DND-41 (cell line): ENCODE measurements at regions not wholly inside any gene's neighbourhood (a gene's known extent, or its start where the extent isn't known, plus 50 kb on each side); places are given as distances from the start of the nearest gene placed in this dataset.

Experiments
- ATAC-seq: fragments of 200-7000 bp; cut with Tn5 transposase; 3 replicates; pipeline ENCODE4 v1.9.1; 2021; ENCODE audit warnings: low read depth; ENCODE audit not compliant: insufficient read depth
- DNase-seq: peaks from one replicate; pipeline ENCODE4 v3.0.0-alpha.2; 2020
- H2AFZ ChIP-seq: 2 replicates; pipeline ENCODE4 v1.6.0; 2012; ENCODE audit warnings: low read depth, low read length
- H3K27ac ChIP-seq: 2 replicates; pipeline ENCODE4 v1.5.1; 2012; ENCODE audit warnings: low read length, inconsistent platforms
- H3K27me3 ChIP-seq: fragments of 200-600 bp; sonication (generic); 2 replicates; pipeline ENCODE4 v1.6.0; 2012; ENCODE audit warnings: low read length, mild to moderate bottlenecking, inconsistent platforms; ENCODE audit not compliant: insufficient read depth, poor library complexity
- H3K36me3 ChIP-seq: 2 replicates; pipeline ENCODE4 v1.5.1; 2012; ENCODE audit warnings: low read length, inconsistent platforms; ENCODE audit not compliant: insufficient read depth
- H3K4me1 ChIP-seq: 2 replicates; pipeline ENCODE4 v1.5.1; 2012; ENCODE audit warnings: mild to moderate bottlenecking, low read length; ENCODE audit not compliant: insufficient read depth
- H3K4me2 ChIP-seq: 2 replicates; pipeline ENCODE4 v1.6.0; 2012; ENCODE audit warnings: mild to moderate bottlenecking, moderate library complexity, low read length, inconsistent platforms; ENCODE audit not compliant: insufficient read depth
- H3K4me3 ChIP-seq, 2 experiments: fragments of 200-600 bp in 1 of 2; shearing (Covaris generic) in 1 of 2; 2 replicates each; pipeline ENCODE4 v1.5.1; 2012 to 2016; ENCODE audit warnings: inconsistent platforms in 2 of 2, low read length in 2 of 2, mild to moderate bottlenecking in 2 of 2, low read depth in 1 of 2, moderate library complexity in 1 of 2
- H3K79me2 ChIP-seq: 2 replicates; pipeline ENCODE4 v1.6.0; 2012; ENCODE audit warnings: low read length, inconsistent platforms; ENCODE audit not compliant: insufficient read depth
- H3K9ac ChIP-seq: 2 replicates; pipeline ENCODE4 v1.6.0; 2012; ENCODE audit warnings: low read depth, mild to moderate bottlenecking, inconsistent platforms, low read length, moderate library complexity
- H3K9me3 ChIP-seq: 2 replicates; pipeline ENCODE4 v1.5.1; 2012; ENCODE audit warnings: low read length, moderate library complexity, mild to moderate bottlenecking, inconsistent platforms; ENCODE audit not compliant: insufficient read depth, severe bottlenecking
- H4K20me1 ChIP-seq: 2 replicates; pipeline ENCODE4 v1.6.0; 2012; ENCODE audit warnings: low read length; ENCODE audit not compliant: insufficient read depth
- EZH2 ChIP-seq: IDR thresholded peaks from 3 replicates; pipeline ENCODE4 v1.6.1; 2012; ENCODE audit warnings: borderline replicate concordance, low read depth, mild to moderate bottlenecking, moderate library complexity, low read length, inconsistent platforms; ENCODE audit not compliant: severe bottlenecking
- TF ChIP-seq, protein P1 (sequence below): IDR thresholded peaks from 2 replicates; pipeline ENCODE4 v1.5.1; 2012; ENCODE audit warnings: borderline replicate concordance, low read length, moderate library complexity, mild to moderate bottlenecking; ENCODE audit not compliant: poor library complexity, severe bottlenecking; ENCODE audit errors: extremely low read depth

DNA sequence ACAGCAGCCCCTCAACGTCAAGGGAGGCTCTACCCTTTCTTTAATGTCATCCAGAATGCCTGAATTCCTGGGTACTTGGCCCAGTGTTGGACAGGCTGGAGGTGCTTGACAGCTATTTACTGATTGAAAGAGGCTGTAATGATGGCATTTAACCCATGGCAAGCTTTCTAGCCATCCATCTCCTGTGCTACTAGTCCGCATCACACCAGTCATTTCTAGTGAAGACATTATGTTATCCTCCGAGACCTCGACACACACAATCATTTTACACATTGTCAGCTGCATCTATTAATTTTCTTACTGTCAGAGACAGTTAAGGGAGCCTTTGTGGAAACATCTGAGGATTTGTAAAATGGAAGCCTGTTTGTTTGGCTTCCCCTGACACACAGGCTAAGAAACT lies 149.3 kb upstream of the FSTL4 start:
- H3K9me3 ChIP-seq: no peaks in the 10 kb centered on the region
- ATAC-seq: no peak
- H3K36me3 ChIP-seq: no peaks in the 10 kb centered on the region
- no peak overlapping the region for H2AFZ ChIP-seq
- no peak for TF ChIP-seq EZH2
- TF ChIP-seq, protein P1, sequence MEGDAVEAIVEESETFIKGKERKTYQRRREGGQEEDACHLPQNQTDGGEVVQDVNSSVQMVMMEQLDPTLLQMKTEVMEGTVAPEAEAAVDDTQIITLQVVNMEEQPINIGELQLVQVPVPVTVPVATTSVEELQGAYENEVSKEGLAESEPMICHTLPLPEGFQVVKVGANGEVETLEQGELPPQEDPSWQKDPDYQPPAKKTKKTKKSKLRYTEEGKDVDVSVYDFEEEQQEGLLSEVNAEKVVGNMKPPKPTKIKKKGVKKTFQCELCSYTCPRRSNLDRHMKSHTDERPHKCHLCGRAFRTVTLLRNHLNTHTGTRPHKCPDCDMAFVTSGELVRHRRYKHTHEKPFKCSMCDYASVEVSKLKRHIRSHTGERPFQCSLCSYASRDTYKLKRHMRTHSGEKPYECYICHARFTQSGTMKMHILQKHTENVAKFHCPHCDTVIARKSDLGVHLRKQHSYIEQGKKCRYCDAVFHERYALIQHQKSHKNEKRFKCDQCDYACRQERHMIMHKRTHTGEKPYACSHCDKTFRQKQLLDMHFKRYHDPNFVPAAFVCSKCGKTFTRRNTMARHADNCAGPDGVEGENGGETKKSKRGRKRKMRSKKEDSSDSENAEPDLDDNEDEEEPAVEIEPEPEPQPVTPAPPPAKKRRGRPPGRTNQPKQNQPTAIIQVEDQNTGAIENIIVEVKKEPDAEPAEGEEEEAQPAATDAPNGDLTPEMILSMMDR: no peak
- no peak overlapping the region for H3K27ac ChIP-seq
- H3K4me1 ChIP-seq: no peaks in the 10 kb centered on the region
- H3K27me3 ChIP-seq: peaks cover 20% of the 10 kb centered on the region
- H3K9ac ChIP-seq: no peak overlapping the region
- no peak overlapping the region for H3K4me3 ChIP-seq
- no peaks in the 10 kb centered on the region for H3K79me2 ChIP-seq
- DNase-seq: no peak
- H3K4me2 ChIP-seq: no peak overlapping the region
- no peaks in the 10 kb centered on the region for H4K20me1 ChIP-seq

DNA sequence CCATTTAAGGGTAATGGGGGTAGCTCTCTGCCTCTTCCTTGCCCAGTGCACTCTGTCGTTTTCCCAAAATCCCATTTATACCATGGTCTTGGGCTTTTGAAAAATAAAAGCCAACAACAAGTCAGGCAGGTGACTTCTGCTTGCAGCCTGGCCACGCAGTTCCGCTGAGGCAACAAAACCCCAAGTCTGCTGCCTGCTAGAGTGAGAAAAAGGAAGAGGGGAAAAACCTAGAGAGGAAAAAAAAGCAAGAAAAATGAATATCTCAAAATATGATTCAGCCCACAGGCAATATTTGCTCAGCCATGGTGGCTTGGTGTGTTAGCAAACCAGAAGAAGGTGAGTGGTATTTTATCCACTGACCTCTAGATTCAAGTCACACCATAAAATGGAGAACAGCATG lies 148.2 kb upstream of the FSTL4 start:
- DNase-seq (no peak), ATAC-seq (no peak)
- Histone ChIP-seq H3K9me3 (no peaks in the 10 kb centered on the region), H4K20me1 (no peaks in the 10 kb centered on the region), H3K27me3 (peaks cover 16% of the 10 kb centered on the region), H3K4me2 (no peak overlapping the region), H2AFZ (no peak overlapping the region), H3K79me2 (no peaks in the 10 kb centered on the region), H3K27ac (no peak overlapping the region), H3K9ac (no peak overlapping the region), H3K4me1 (no peaks in the 10 kb centered on the region), H3K4me3 (no peak overlapping the region), H3K36me3 (no peaks in the 10 kb centered on the region)
- TF ChIP-seq EZH2: no peak
- TF ChIP-seq, protein P1: no peak

DNA sequence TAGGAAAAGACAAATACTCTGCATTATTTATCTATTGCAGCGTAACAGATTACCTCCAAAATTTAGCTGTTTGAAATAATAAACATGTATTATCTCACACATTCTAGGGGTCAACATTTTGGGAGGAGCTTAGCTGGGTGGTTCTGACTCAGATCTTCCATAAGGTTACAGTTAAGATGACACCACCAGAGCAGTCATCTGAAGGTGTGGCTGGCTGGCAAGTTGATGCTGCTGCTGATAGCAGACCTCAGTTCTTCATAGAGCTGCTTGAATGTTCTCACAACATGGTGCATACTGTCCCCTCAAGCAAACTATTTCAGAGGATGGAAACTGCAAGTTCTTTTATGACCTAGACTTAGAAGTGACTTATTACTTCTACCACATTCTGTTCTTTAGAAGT lies 146.3 kb upstream of the FSTL4 start:
- no peak for ATAC-seq
- H4K20me1 ChIP-seq: no peaks in the 10 kb centered on the region

More for the DNA sequence above, 146.3 kb upstream of the FSTL4 start:
- Histone ChIP-seq H3K9ac (no peak overlapping the region), H3K4me1 (no peaks in the 10 kb centered on the region), H3K9me3 (no peaks in the 10 kb centered on the region), H3K79me2 (no peaks in the 10 kb centered on the region), H2AFZ (no peak overlapping the region), H3K4me3 (no peak overlapping the region), H3K4me2 (no peak overlapping the region), H3K27ac (no peak overlapping the region), H3K36me3 (no peaks in the 10 kb centered on the region), H3K27me3 (peaks cover 21% of the 10 kb centered on the region)
- no peak for DNase-seq
- TF ChIP-seq, protein P1: no peak
- TF ChIP-seq EZH2: no peak
